GM18861 (cell line): ENCODE measurements at regions not wholly inside any gene's neighbourhood (a gene's known extent, or its start where the extent isn't known, plus 50 kb on each side); places are given as distances from the start of the nearest gene placed in this dataset.
"Not testable (repeated sequence)": the region's sequence is repeated elsewhere in the genome, so short reads cannot be mapped to it uniquely, and the experiment has no call there.

Source experiments
- ATAC-seq: cut with Tn5 transposase; IDR thresholded peaks from one replicate; pipeline ENCODE4 v1.9.1; 2021; ENCODE audit not compliant: unreplicated experiment

DNA sequence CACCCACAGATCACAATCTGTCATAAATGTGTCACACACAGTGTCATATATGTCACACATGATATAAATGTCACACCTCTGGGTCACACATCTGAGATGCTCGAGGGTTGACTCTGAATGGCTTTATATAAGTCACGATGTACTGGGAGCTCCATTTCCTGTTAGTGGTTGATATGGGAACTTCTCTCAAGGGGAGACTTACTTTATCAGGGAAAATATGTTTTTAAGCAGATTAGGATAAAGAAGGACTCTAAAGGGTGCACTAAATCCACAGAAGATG lies 83.9 kb upstream of the MEF2A start:
- no peak for ATAC-seq

DNA sequence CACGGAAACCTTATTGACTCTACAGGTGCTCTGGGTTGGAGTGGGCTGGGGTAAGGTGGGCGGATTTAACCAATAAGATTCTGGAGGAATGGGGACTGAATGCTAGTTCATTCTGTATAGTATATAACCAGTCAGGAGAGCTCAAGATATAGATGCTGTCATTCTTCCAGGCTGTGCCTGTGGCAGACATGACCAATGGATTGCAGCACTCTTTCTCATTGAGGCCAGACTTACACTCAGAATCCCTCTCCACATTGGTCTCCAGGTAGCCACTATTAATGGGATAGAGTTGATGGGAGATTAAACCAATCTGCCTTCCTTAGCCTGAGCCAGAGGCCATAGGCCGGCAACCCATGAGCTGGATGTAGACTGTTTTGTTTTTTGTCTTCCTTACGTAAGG lies 82.8 kb upstream of the MEF2A start:
- no peak for ATAC-seq

DNA sequence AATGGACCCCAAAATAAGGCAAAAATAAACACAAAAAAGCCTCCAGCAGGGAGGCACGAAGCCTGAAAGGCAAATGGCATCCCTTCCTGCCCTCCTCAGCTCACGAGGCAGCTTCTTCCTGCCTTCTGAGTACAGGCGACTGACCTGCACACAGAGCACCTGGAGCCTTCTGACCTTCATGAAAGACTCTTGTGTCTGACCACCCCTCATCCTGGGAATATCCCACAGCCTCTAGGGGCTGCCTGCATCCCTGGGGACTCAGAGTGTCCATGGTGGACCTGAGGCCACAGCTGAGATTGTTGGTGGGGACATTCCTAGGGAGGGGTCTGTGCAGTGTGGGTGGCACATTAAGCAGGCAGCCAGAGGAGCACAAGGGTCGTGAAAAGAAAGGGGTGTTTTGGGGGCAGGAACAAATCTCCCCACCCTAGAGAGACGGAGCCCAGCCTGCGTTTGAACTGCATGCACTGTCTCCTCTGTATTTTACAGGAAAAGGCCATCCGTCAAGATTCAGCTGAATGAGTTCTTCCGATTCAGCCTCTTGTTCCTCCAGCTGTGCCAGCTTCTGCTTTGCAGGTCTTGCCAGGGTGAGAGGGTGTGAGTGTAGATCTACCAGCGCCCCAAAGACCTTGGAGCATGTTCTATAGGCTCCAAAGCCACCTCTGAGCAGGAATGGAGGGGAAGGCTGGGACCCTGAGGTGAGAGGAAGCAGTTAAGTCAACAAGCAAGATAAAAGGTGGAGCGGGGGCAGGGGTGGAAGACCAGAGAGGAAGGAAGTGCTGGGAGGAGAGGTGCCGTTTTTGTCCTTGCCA lies 80.4 kb upstream of the MEF2A start:
- ATAC-seq: no peak

DNA sequence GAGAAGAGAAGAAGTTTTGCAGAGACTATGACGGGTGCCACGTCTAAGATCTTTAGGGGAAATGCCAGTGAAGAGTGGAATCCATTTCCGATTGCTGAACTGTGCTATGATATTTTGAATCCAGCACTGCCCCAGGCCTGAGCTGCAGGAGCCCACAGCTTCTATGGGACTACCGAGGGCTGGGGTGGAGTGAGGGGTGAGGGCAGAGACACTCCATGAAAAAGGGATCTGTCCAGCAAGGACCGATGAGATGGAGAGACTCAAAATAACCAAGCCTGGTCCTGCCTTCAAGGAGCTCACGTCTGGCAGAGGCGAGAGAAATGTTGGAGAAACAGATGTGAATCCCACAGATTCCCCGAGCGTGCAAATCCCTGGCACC lies 79.8 kb upstream of the MEF2A start:
- ATAC-seq: no peak

DNA sequence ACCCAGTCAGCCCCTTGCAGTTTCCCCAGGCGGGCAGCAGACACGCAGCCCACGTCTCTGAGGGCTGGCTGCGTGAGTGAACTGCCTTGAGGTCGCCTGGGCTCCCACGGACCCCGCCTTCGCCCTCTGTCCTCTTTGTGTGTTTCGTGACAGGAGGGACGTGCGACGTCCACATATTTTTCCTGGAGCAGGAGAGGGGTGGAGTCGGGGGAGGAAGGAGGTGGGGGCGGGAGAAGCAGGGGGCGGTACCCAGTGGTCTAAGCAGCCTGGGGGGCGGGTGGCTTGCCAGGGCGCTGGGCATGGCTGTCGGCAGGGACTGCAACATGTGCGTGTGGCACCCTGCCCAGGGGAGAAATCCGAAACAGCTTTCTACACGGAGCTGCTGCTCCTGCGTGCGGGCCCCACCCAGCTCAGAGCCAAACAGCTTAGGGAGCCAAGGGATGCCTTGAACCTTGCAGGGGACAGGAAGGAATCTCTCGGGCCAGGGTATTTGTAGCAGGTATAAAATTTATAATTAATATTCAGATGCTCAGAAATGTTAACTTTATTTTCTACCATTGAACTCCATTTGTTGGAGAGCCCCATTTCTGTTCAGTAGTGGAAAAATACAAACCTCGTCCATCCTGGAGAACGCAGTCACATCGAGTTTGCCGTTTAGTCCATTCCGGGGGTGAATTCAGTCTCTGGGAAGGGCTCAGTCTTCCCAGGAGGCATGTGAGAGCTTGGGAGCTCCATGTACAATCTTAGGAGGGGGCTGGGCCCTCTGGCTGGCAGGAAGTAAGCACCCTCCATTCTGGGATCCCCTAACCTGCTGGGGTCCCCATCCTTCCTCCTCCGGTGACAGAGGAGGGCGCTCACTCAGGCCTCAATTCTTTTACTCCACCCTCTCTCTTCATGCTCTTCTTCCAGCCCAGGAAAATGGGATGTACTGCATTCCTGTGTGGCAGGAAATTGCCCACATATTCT lies 79.1 kb upstream of the MEF2A start:
- ATAC-seq: no peak

DNA sequence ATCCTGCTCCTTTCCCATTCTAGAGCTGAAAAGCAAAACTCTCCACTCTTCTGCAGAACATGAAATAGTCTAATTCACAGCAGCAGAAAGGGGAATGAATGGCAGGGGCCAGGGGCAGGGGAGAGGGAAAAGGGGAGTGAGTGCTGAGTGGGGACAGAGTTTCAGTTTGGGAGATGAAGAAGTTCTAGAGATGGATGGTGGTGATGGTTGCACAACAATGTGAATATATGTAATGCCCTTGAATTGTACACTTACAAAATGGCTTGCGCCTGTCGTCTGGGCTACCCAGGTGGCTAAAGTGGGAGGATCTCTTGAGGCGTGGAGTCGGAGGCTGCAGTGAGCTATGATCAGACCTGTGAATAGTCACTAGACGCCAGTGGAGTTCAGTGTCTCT lies 78.5 kb upstream of the MEF2A start:
- no peak for ATAC-seq

DNA sequence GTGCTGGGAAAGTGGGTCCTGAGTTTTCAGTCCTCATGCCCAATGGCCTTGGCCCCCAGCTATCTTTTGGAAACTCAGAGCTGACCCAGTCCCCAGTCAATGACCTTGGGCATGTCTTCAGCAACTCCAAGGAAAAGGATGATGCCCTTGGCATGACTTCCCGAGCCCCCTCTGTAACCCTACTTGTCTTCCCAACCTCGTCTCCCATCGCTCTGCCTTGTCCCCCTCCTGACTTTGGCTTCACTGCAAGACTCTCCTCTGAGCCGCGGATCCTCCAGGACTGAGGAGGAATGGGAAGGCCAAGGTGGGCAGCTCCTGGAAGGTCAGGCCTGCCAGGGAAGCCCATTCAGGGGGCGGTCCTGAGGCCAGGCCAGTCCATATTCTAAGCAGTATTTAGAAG lies 73.5 kb upstream of the MEF2A start:
- ATAC-seq: no peak

DNA sequence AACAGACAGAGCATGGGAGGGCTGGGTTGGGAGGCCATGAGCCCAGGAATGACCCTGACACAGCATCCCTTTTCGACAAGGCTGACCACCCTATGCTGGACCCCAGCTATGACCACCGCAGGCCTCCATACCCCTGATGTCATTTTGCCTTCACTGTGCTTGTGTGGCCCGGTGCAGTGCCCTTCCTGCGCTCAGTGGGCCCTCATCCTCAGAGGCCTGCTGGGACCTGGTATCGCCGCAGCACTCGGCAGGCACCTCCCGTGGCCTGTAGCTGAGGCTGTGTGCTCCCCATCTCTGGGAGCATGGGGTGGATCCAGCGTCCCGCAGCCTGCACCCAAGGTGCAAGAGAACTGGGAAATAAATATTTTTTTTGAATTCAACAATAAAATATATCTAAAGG lies 73.1 kb upstream of the MEF2A start:
- ATAC-seq: no peak

DNA sequence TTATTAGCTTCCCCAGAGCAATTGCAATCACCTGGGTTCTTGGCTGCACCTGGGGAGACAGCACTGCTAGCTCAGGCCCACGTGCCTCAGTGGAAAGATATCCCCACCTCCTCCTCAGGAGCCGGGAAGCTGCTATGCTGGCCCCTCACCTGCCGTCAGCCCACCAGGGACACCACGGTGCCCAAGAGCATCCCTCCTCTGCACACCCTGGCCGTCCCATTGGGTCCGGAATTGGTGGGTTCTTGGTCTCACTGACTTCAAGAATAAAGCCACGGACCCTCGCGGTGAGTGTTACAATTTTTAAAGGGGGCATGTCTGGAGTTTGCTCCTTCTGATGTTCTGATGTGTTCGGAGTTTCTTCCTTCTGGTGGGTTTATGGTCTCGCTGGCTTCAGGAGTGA lies 72.3 kb upstream of the MEF2A start:
- no peak for ATAC-seq

DNA sequence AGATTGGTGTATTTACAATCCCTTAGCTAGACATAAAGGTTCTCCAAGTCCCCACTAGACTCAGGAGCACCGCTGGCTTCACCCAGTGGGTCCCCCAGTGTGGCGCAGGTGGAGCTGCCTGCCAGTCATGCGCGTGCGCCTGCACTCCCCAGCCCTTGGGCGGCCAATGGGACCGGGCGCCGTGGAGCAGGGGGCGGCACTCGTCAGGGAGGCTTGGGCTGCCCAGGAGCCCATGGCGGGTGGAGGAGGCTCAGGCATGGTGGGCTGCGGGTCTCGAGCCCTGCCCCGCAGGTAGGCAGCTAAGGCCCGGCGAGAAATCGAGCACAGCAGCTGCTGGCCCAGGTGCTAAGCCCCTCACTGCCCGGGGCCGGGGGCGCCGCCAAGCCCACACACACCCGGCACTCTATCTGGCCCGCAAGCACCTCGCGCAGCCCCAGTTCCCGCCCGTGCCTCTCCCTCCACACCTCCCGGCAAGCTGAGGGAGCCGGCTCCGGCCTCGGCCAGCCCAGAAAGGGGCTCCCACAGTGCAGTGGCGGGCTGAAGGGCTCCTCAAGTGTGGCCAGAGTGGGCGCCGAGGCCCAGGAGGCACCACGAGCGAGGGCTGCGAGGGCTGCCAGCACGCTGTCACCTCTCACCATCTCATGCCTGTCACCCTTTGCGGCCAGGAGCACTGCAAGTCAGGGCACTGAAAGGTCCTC lies 71.1 kb upstream of the MEF2A start:
- not testable (repeated sequence) for ATAC-seq

DNA sequence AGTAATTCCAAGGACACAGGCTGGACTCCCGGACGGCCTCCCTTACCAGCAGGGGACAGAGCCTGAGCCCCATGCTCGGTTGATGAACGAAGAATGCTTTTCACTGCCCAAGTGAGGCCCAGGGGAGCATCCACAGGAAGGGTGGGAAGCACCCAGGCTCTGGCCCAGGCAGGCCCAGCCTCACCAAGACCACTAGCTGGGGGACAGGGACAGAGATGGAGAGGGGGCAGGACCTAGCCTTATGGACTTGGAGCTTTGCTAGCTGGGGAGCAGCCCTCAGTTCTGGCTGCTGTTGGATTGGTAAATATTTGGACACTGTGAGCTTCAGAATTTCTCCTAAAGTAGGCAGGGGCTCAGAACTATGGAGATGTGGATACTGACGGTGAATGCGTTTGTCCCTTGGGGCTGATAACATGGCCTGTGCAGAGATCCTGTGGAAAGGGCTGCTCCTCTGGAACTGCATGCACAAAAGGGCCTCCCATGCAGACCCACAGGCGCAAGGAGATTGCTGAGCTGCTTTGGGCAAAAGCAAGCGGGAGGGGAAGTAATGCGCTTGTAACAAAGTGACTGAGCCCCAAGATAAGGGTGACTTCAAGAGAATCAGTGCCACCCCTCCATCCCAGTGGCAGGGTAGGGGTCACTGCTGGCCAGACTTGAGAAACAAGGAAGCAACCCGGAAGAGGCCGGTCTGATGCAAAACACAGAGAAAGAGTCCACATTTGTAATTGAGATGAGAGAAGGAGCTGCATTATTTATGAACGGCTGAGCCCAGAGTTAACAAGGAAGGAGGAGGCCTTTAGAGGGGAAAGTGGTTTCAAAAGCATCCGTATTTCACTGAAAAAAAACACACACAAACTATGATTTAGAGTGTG lies 70.1 kb upstream of the MEF2A start:
- no peak for ATAC-seq

DNA sequence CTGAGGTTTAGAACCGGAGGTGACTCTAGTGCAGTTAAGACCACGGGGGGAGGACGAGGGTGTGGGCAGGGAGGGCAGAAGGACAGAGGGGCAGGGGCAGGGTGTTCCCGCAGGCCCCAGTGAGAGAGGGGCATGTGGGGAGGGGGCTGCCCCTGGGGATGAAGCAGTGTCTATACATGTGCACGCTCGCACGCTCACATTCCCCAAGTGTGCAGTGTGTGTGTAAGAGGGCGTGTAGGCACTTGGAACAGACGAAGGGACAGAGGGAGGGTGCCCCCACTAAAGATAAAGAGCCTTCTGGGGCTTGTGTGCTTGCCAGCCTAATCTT lies 69.5 kb upstream of the MEF2A start:
- no peak for ATAC-seq

DNA sequence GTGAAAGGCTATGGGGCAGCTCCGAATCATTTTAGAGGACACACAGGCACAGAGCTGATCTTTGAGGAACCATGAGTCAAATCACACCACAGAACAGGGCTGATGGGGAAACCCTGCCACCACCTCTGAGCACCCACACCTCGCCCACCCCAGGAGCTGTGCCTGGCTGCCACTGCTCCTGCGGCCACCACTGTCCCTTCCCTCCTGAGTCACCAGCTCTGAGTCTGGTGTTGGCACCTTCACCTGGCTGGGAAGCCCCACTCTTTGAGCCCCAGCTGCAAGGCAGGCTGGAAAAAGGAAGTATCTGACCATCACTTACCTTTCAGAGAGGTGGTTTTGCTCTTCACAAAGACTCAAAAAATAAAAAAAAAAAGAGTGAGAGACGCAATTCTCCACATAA lies 63.6 kb upstream of the MEF2A start:
- peak; percentile 52 for ATAC-seq

DNA sequence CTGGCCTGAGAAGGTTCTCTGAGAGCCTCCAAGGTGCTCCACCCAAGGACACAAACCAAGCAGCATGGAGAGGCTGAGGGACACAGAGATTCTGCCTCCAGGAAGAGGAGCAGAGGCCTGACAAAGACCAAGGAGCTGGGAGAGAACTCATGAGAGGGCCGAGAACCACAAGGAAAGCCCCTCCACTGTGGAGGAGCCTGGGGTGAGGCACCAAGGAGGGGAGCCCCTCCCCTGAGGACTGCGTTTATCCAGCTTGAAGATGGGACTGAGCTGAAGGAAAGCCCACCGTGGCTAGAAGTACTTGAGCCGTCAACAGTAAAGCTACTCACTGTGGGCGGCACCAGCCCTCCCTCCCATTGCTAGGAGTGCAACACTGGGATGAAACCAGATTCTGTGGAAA lies 63.1 kb upstream of the MEF2A start:
- ATAC-seq: no peak

DNA sequence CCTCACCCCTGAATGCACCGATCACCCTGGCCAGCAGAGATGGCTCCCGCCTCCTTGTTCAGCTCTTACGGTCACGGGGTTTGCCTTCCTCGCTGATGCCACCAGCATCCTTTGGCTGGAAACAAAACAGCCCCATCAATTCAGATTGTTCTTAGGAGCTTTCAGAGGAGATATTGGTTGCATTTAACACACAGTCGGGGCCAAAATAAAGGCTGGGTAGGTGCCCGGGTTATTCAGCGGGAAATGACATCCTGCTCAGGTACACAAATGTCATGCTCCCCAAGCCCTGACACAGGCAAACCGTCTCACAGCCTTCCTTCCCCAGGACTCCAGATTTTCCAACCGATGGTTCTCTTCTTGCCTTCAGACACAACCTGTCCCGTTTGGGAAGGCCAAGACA lies 62.4 kb upstream of the MEF2A start:
- ATAC-seq: no peak

DNA sequence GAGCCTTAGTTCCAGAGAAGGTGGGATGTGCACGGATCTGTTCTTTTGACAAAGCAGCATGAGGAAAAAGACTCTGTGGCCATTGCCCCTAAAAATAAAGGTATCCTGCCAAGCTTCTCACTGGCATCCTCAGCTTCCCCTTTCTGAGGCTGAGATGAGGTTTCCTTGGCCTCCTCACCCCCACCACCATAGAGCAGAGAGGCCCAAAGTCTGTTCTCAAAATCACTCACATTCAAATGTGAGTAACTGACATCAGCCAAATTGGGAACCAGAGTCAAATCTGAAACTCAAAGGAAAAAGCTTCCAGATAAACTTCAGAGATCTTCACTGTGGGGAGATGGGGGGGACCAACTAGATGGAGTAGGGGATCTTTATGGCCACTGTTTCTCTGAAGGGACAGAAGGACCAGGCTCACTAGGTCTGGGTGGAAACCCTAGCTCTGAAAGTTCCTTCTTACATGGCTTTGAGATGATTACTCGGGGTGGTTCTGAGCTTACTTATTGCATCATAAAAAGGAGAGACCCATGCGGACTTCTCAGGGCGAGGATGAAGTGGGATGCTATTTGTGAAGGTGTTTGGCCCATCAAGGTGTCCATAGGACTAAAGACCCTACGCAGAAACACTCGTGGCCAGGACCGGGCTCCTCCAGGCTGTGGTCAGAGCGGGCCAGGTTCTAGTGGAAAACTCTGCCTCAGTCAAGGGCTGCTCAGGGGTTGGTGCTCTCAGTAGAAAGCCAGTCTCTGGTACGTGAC lies 61.5 kb upstream of the MEF2A start:
- peak; percentile 17 for ATAC-seq

DNA sequence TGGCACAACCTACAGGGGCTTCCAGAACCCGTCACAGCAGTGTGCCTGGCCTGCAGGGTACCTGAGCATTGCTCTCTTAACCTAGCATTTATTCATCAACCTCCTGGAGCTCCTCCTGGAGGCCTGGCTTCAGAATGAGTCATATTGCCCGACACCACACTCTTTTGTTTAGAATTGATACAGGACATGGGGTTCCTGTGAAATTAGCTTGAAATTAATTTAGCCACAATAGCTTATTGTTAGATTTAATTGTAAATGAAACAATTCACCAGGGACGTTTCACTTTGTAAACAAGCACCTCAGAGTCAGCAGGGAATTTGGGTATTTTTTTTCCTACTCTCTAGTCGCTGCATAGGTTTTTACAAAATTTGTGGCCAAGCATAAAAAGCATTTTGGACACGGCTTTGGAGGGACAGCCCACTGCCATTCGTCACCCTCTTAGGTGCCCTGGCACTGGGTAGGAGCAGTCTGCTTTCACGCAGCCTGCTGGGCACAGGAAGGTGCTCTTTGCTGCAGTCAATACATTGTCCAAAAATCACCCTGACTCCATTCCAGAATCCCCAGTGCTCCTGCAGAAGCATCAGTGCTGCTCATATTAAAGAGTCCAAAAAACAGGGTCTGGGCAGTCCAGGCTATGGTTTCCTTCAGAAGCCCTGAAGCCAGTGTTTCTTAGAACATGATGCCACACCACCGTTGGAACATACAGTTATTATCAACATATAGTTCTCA lies 60.8 kb upstream of the MEF2A start:
- peak; percentile 36 for ATAC-seq

DNA sequence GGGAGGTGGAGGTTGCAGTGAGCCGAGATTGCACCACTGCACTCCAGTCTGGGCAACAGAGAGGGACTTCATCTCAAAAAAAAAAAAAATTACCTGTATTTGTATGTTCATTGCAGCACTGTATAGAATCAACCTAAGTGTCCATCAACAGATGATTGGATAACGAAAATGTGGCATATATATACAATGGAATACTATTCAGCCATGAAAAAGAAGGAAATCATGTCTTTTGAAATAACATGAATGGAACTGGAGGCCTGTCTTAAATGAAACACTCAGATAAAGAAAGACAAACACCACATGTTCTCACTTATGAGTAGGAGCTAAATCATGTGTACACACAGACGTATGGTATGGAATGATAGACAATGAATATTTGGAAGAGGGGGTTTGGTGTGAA lies 59.4 kb upstream of the MEF2A start:
- no peak for ATAC-seq

DNA sequence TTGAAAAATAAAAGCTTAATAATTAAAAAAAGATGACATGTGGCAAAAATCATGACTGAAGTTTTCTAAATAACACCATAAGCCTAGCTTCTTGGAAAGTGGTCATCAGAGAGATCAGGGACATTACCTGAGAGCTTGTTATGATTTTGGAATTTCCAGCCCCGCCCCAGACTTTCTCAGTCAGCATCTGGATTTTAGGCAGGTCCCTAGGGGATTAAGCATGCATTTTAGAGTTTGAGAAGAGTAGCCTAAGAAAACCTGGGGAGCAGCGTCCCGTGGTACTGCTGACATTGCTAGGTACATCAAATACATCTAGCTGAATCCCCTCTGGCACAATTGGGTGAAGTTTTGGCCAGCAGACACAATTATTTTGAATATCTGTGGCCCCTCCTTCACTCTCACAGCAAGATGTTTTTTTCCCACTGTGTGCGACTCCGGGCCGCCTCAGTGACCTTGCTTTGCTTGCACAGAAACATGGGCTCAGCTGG lies 58.7 kb upstream of the MEF2A start:
- no peak for ATAC-seq
